NCI-H146 treated with DMSO at 0.1 percent for 48 hours (cell line): ENCODE measurements at regions not wholly inside any gene's neighbourhood (a gene's known extent, or its start where the extent isn't known, plus 50 kb on each side); places are given as distances from the start of the nearest gene placed in this dataset.
"Not testable (repeated sequence)": the region's sequence is repeated elsewhere in the genome, so short reads cannot be mapped to it uniquely, and the experiment has no call there.

Source experiments
- DNase-seq: peaks from one replicate; lab custom pipeline; 2025; ENCODE audit not compliant: unreplicated experiment; lab: John Stamatoyannopoulos, UW

- no peak for DNase-seq
These were observed 386.3 kb upstream of the CHAC2 start for GRCh38 chr2:53381271-53381670.

GRCh38 chr2:53379547-53379946 lies 388.1 kb upstream of the CHAC2 start:
- DNase-seq = no peak

GRCh38 chr2:53378791-53379190 lies 388.8 kb upstream of the CHAC2 start:
- DNase-seq = no peak

- no peak for DNase-seq
These were observed 394.5 kb upstream of the CHAC2 start for GRCh38 chr2:53373126-53373525.

GRCh38 chr2:53366543-53366942 lies 401.1 kb upstream of the CHAC2 start:
- no peak for DNase-seq

- no peak for DNase-seq
These were observed 404.7 kb upstream of the CHAC2 start for GRCh38 chr2:53362934-53363333.

GRCh38 chr2:53356291-53356905 lies 411.2 kb upstream of the CHAC2 start:
- DNase-seq = no peak

GRCh38 chr2:53353135-53354114 lies 414.2 kb upstream of the CHAC2 start:
- DNase-seq = no peak

- no peak for DNase-seq
These were observed 420.3 kb upstream of the CHAC2 start for GRCh38 chr2:53347269-53347668.

- DNase-seq = no peak
These were observed 425.4 kb upstream of the CHAC2 start for GRCh38 chr2:53342248-53342647.

GRCh38 chr2:53334610-53335009 lies 433.0 kb upstream of the CHAC2 start:
- no peak for DNase-seq

GRCh38 chr2:53331667-53332066 lies 435.9 kb upstream of the CHAC2 start:
- DNase-seq = no peak

GRCh38 chr2:53317861-53318260 lies 449.7 kb upstream of the CHAC2 start:
- no peak for DNase-seq

GRCh38 chr2:53315149-53315548 lies 452.5 kb upstream of the CHAC2 start:
- no peak for DNase-seq

GRCh38 chr2:53314718-53315117 lies 452.9 kb upstream of the CHAC2 start:
- DNase-seq = no peak

- DNase-seq = not testable (repeated sequence)
These were observed 454.0 kb upstream of the CHAC2 start for GRCh38 chr2:53313644-53314043.

- no peak for DNase-seq
These were observed 454.9 kb upstream of the CHAC2 start for GRCh38 chr2:53312721-53313120.

- DNase-seq = no peak
These were observed 455.4 kb upstream of the CHAC2 start for GRCh38 chr2:53312181-53312580.

- no peak for DNase-seq
These were observed 464.5 kb upstream of the CHAC2 start for GRCh38 chr2:53303012-53303578.

- DNase-seq = no peak
These were observed 465.1 kb upstream of the CHAC2 start for GRCh38 chr2:53302455-53302854.

GRCh38 chr2:53289309-53290006 lies 478.1 kb upstream of the CHAC2 start:
- no peak for DNase-seq
